GM23338 (cell line): ENCODE measurements at regions not wholly inside any gene's neighbourhood (a gene's known extent, or its start where the extent isn't known, plus 50 kb on each side); places are given as distances from the start of the nearest gene placed in this dataset.

Source experiments
- ATAC-seq: fragments of 200-7000 bp; cut with Tn5 transposase; 3 replicates; pipeline ENCODE4 v1.9.1; 2020
- DNase-seq: peaks from one replicate; pipeline ENCODE4 v3.0.0-alpha.2; 2015; ENCODE audit warnings: low spot score
- H2AFZ ChIP-seq: fragments of 200-600 bp; sonication (generic); 2 replicates; pipeline ENCODE4 v1.8.0; 2016; ENCODE audit warnings: antibody characterized with exemption, mild to moderate bottlenecking, moderate library complexity
- H3F3A ChIP-seq: fragments of 200-600 bp; sonication (generic); replicated peaks from 2 replicates; pipeline ENCODE4 v1.8.0; 2017; ENCODE audit warnings: antibody characterized with exemption, mixed run types, low read depth
- H3K27ac ChIP-seq: fragments of 200-600 bp; sonication (generic); 2 replicates; pipeline ENCODE4 v1.6.1; 2016; ENCODE audit warnings: low read depth
- H3K27me3 ChIP-seq: fragments of 200-600 bp; sonication (generic); 2 replicates; pipeline ENCODE4 v1.8.0; 2016; ENCODE audit warnings: mild to moderate bottlenecking, mixed run types, moderate library complexity; ENCODE audit not compliant: insufficient read depth
- H3K36me3 ChIP-seq: fragments of 200-600 bp; sonication (generic); 2 replicates; pipeline ENCODE4 v1.8.0; 2016; ENCODE audit warnings: mild to moderate bottlenecking; ENCODE audit not compliant: insufficient read depth
- H3K4me1 ChIP-seq: fragments of 200-600 bp; sonication (generic); 2 replicates; pipeline ENCODE4 v1.8.0; 2016; ENCODE audit warnings: mild to moderate bottlenecking, moderate library complexity; ENCODE audit not compliant: insufficient read depth
- H3K4me2 ChIP-seq: fragments of 200-600 bp; sonication (generic); 2 replicates; pipeline ENCODE4 v1.7.1; 2017; ENCODE audit warnings: mixed run types
- H3K4me3 ChIP-seq: fragments of 200-600 bp; sonication (generic); 2 replicates; pipeline ENCODE4 v1.6.1; 2016; ENCODE audit warnings: mixed run types
- H3K79me2 ChIP-seq: fragments of 200-600 bp; sonication (generic); replicated peaks from 2 replicates; pipeline ENCODE4 v1.8.0; 2017; ENCODE audit warnings: mild to moderate bottlenecking; ENCODE audit not compliant: insufficient read depth
- H3K9me2 ChIP-seq: fragments of 200-600 bp; sonication (generic); 2 replicates; pipeline ENCODE4 v1.8.0; 2017; ENCODE audit not compliant: insufficient read depth
- H4K20me1 ChIP-seq: fragments of 200-600 bp; sonication (generic); replicated peaks from 2 replicates; pipeline ENCODE4 v1.8.0; 2017; ENCODE audit warnings: mild to moderate bottlenecking; ENCODE audit not compliant: insufficient read depth
- H3K27ac Mint-ChIP-seq: 2 replicates; pipeline ENCODE4 v1.8.0; 2020; ENCODE audit warnings: inconsistent platforms, mild to moderate bottlenecking, moderate library complexity, mixed read lengths
- H3K27me3 Mint-ChIP-seq: 3 replicates; pipeline ENCODE4 v1.8.0; 2022; ENCODE audit warnings: low read depth, mild to moderate bottlenecking, moderate library complexity, mixed read lengths, inconsistent platforms; ENCODE audit not compliant: insufficient read depth, poor library complexity
- H3K36me3 Mint-ChIP-seq: 3 replicates; pipeline ENCODE4 v1.8.0; 2021; ENCODE audit warnings: low read depth, mild to moderate bottlenecking, inconsistent platforms, moderate library complexity, mixed read lengths
- H3K4me1 Mint-ChIP-seq: 3 replicates; pipeline ENCODE4 v1.8.0; 2020; ENCODE audit warnings: mild to moderate bottlenecking, inconsistent platforms, mixed read lengths
- H3K4me3 Mint-ChIP-seq: 3 replicates; pipeline ENCODE4 v1.8.0; 2021; ENCODE audit warnings: moderate library complexity, mild to moderate bottlenecking, inconsistent platforms, mixed read lengths
- H3K9me3 Mint-ChIP-seq: 3 replicates; pipeline ENCODE4 v1.8.0; 2020; ENCODE audit warnings: moderate library complexity, mild to moderate bottlenecking, inconsistent platforms, mixed read lengths
- CREB1 ChIP-seq: fragments of 250-450 bp; sonication (Bioruptor Pico); IDR thresholded peaks from 2 replicates; pipeline ENCODE4 v1.5.0; 2020; ENCODE audit warnings: low read depth, mild to moderate bottlenecking, moderate library complexity
- ETS1 ChIP-seq: IDR thresholded peaks from 2 replicates; pipeline ENCODE4 v1.6.1; 2016; ENCODE audit warnings: antibody characterized with exemption
- EZH2 ChIP-seq: fragments of 200-600 bp; sonication (generic); IDR thresholded peaks from one replicate; pipeline ENCODE4 v1.8.0; 2017; ENCODE audit warnings: antibody characterized with exemption, mild to moderate bottlenecking, low read depth; ENCODE audit not compliant: unreplicated experiment
- EZH2phosphoT487 ChIP-seq: fragments of 200-600 bp; sonication (generic); IDR thresholded peaks from one replicate; pipeline ENCODE4 v1.8.1; 2018; ENCODE audit warnings: antibody characterized with exemption; ENCODE audit not compliant: unreplicated experiment
- JUNB ChIP-seq: IDR thresholded peaks from one replicate; pipeline ENCODE4 v1.6.1; 2016; ENCODE audit warnings: antibody characterized with exemption; ENCODE audit not compliant: unreplicated experiment
- NANOG ChIP-seq: IDR thresholded peaks from 2 replicates; pipeline ENCODE4 v1.6.1; 2016; ENCODE audit warnings: antibody characterized with exemption, borderline replicate concordance
- POLR2AphosphoS5 ChIP-seq: IDR thresholded peaks from 2 replicates; pipeline ENCODE4 v1.6.1; 2016; ENCODE audit warnings: antibody characterized with exemption, low read depth
- REST ChIP-seq: IDR thresholded peaks from one replicate; pipeline ENCODE4 v1.6.1; 2018; ENCODE audit warnings: antibody characterized with exemption; ENCODE audit not compliant: unreplicated experiment
- STAT1 ChIP-seq: IDR thresholded peaks from one replicate; pipeline ENCODE4 v1.6.1; 2016; ENCODE audit warnings: antibody characterized with exemption; ENCODE audit not compliant: unreplicated experiment
- ZNF114 ChIP-seq: fragments of 250-450 bp; sonication (Bioruptor Pico); IDR thresholded peaks from 2 replicates; pipeline ENCODE4 v1.5.0; 2020; ENCODE audit warnings: mild to moderate bottlenecking, moderate library complexity
- ZNF331 ChIP-seq: fragments of 250-450 bp; sonication (Bioruptor Pico); IDR thresholded peaks from 2 replicates; pipeline ENCODE4 v1.5.0; 2020; ENCODE audit warnings: low read depth, mild to moderate bottlenecking, moderate library complexity
- TF ChIP-seq, protein P1 (sequence below): fragments of 250-450 bp; sonication (Bioruptor Pico); IDR thresholded peaks from 2 replicates; pipeline ENCODE4 v1.5.0; 2020; ENCODE audit warnings: mild to moderate bottlenecking, moderate library complexity

DNA sequence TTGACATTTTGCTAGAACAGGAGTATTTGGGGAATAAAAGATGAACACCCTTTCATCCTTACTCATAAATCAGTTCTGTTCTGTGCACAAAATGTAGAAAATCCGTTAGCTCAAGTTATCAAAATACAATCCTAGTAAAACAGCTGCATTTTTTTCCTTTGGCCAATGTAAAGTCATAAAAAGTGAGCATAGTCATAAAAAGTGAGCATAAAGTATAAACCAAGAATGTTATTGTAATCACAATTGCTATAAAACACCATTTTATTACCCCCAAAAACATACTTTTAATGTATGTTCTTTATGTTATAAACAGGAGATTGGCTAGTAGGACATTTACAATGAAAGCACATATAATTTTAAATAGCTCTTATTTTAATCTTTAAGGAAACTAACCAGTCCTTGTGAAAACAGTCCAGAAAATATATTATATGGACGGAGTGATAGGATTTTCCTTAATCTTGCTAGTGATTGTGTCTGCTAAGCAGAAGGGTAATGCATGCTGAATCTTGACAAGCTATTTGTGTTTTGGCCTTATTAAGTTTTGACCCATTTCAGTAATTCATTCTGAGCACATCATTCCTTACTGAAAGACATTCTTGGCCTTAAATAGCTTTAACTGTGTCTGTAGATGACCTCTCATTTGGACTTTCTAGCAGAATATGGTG is 891.8 kb downstream of the DSC3 start:
- H3K4me3 ChIP-seq, result no peak overlapping the region
- no peak overlapping the region for H3K27ac ChIP-seq
- Mint-ChIP-seq H3K27ac (no peak overlapping the region), H3K27me3 (no peaks in the 10 kb centered on the region), H3K9me3 (no peaks in the 10 kb centered on the region), H3K4me1 (no peaks in the 10 kb centered on the region), H3K4me3 (no peak overlapping the region), H3K36me3 (no peaks in the 10 kb centered on the region)
- no peak overlapping the region for H2AFZ ChIP-seq
- no peaks in the 10 kb centered on the region for H3K27me3 ChIP-seq
- DNase-seq (no peak), ATAC-seq (no peak)
- no peak overlapping the region for H3K4me2 ChIP-seq
- no peaks in the 10 kb centered on the region for H4K20me1 ChIP-seq
- no peaks in the 10 kb centered on the region for H3K36me3 ChIP-seq
- no peaks in the 10 kb centered on the region for H3K79me2 ChIP-seq
- H3K9me2 ChIP-seq, result peaks cover 5% of the 10 kb centered on the region; the same call in 1 of the 2 replicates
- TF ChIP-seq STAT1 (no peak), EZH2phosphoT487 (no peak), EZH2 (no peak), ETS1 (no peak), NANOG (no peak), ZNF114 (CRISPR knock-in tag) (no peak), ZNF331 (CRISPR knock-in tag) (no peak), REST (no peak), JUNB (no peak), POLR2AphosphoS5 (no peak), CREB1 (CRISPR knock-in tag) (no peak)
- TF ChIP-seq, protein P1, sequence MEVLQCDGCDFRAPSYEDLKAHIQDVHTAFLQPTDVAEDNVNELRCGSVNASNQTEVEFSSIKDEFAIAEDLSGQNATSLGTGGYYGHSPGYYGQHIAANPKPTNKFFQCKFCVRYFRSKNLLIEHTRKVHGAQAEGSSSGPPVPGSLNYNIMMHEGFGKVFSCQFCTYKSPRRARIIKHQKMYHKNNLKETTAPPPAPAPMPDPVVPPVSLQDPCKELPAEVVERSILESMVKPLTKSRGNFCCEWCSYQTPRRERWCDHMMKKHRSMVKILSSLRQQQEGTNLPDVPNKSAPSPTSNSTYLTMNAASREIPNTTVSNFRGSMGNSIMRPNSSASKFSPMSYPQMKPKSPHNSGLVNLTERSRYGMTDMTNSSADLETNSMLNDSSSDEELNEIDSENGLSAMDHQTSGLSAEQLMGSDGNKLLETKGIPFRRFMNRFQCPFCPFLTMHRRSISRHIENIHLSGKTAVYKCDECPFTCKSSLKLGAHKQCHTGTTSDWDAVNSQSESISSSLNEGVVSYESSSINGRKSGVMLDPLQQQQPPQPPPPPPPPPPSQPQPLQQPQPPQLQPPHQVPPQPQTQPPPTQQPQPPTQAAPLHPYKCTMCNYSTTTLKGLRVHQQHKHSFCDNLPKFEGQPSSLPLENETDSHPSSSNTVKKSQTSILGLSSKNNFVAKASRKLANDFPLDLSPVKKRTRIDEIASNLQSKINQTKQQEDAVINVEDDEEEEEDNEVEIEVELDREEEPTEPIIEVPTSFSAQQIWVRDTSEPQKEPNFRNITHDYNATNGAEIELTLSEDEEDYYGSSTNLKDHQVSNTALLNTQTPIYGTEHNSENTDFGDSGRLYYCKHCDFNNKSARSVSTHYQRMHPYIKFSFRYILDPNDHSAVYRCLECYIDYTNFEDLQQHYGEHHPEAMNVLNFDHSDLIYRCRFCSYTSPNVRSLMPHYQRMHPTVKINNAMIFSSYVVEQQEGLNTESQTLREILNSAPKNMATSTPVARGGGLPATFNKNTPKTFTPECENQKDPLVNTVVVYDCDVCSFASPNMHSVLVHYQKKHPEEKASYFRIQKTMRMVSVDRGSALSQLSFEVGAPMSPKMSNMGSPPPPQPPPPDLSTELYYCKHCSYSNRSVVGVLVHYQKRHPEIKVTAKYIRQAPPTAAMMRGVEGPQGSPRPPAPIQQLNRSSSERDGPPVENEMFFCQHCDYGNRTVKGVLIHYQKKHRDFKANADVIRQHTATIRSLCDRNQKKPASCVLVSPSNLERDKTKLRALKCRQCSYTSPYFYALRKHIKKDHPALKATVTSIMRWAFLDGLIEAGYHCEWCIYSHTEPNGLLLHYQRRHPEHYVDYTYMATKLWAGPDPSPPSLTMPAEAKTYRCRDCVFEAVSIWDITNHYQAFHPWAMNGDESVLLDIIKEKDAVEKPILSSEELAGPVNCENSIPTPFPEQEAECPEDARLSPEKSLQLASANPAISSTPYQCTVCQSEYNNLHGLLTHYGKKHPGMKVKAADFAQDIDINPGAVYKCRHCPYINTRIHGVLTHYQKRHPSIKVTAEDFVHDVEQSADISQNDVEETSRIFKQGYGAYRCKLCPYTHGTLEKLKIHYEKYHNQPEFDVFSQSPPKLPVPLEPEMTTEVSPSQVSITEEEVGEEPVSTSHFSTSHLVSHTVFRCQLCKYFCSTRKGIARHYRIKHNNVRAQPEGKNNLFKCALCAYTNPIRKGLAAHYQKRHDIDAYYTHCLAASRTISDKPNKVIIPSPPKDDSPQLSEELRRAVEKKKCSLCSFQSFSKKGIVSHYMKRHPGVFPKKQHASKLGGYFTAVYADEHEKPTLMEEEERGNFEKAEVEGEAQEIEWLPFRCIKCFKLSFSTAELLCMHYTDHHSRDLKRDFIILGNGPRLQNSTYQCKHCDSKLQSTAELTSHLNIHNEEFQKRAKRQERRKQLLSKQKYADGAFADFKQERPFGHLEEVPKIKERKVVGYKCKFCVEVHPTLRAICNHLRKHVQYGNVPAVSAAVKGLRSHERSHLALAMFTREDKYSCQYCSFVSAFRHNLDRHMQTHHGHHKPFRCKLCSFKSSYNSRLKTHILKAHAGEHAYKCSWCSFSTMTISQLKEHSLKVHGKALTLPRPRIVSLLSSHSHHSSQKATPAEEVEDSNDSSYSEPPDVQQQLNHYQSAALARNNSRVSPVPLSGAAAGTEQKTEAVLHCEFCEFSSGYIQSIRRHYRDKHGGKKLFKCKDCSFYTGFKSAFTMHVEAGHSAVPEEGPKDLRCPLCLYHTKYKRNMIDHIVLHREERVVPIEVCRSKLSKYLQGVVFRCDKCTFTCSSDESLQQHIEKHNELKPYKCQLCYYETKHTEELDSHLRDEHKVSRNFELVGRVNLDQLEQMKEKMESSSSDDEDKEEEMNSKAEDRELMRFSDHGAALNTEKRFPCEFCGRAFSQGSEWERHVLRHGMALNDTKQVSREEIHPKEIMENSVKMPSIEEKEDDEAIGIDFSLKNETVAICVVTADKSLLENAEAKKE (CRISPR knock-in tag), result no peak
- H3K4me1 ChIP-seq, result no peaks in the 10 kb centered on the region
- no peaks in the 10 kb centered on the region for H3F3A ChIP-seq
